Astrocyte (in vitro differentiated cells and primary cell): ENCODE measurements at regions not wholly inside any gene's neighbourhood (a gene's known extent, or its start where the extent isn't known, plus 50 kb on each side); places are given as distances from the start of the nearest gene placed in this dataset.

ENCODE experiments used
- DNase-seq: peaks from one replicate; pipeline ENCODE4 v3.0.0-alpha.2; 2010; ENCODE audit warnings: low read depth
- FAIRE-seq: peaks from 2 replicates; lab custom pipeline; 2011; peaks lifted over from hg19 to GRCh38; lab: Jason Lieb, UNC
- H2AFZ ChIP-seq: 2 replicates; pipeline ENCODE4 v1.6.0; 2012; ENCODE audit warnings: low read depth, low read length, inconsistent platforms
- H3K27ac ChIP-seq: 2 replicates; pipeline ENCODE4 v1.5.1; 2011; ENCODE audit warnings: low read depth, low read length, inconsistent platforms
- H3K27me3 ChIP-seq: 2 replicates; pipeline ENCODE4 v1.6.0; 2011; ENCODE audit warnings: low read length, inconsistent platforms; ENCODE audit not compliant: insufficient read depth
- H3K36me3 ChIP-seq: 2 replicates; pipeline ENCODE4 v1.5.1; 2011; ENCODE audit warnings: low read length, inconsistent platforms; ENCODE audit not compliant: insufficient read depth
- H3K4me1 ChIP-seq: 2 replicates; pipeline ENCODE4 v1.5.1; 2011; ENCODE audit warnings: low read length, inconsistent platforms; ENCODE audit not compliant: insufficient read depth
- H3K4me2 ChIP-seq: 2 replicates; pipeline ENCODE4 v1.6.0; 2012; ENCODE audit warnings: low read length, inconsistent platforms
- H3K4me3 ChIP-seq: 2 replicates; pipeline ENCODE4 v1.5.1; 2011; ENCODE audit warnings: low read depth, mild to moderate bottlenecking, low read length, inconsistent platforms; ENCODE audit not compliant: insufficient read depth
- H3K79me2 ChIP-seq: 2 replicates; pipeline ENCODE4 v1.6.0; 2012; ENCODE audit warnings: mild to moderate bottlenecking, low read length, inconsistent platforms; ENCODE audit not compliant: insufficient read depth
- H3K9ac ChIP-seq: 2 replicates; pipeline ENCODE4 v1.6.0; 2012; ENCODE audit warnings: mild to moderate bottlenecking, low read length, inconsistent platforms
- H3K9me3 ChIP-seq: 2 replicates; pipeline ENCODE4 v1.5.1; 2012; ENCODE audit warnings: low read depth, mild to moderate bottlenecking, low read length, inconsistent platforms; ENCODE audit not compliant: insufficient read depth
- H4K20me1 ChIP-seq: 2 replicates; pipeline ENCODE4 v1.6.0; 2012; ENCODE audit warnings: low read length, inconsistent platforms; ENCODE audit not compliant: insufficient read depth
- H3K27ac Mint-ChIP-seq: one replicate; pipeline ENCODE4 v1.8.0; 2021; ENCODE audit warnings: mild to moderate bottlenecking, mixed read lengths; ENCODE audit not compliant: unreplicated experiment
- H3K27me3 Mint-ChIP-seq: one replicate; pipeline ENCODE4 v1.8.0; 2021; ENCODE audit warnings: low read depth, mixed read lengths; ENCODE audit not compliant: unreplicated experiment
- H3K36me3 Mint-ChIP-seq: one replicate; pipeline ENCODE4 v1.8.0; 2021; ENCODE audit warnings: low read depth, mixed read lengths; ENCODE audit not compliant: unreplicated experiment
- H3K4me1 Mint-ChIP-seq: one replicate; pipeline ENCODE4 v1.8.0; 2021; ENCODE audit warnings: low read depth, mixed read lengths; ENCODE audit not compliant: unreplicated experiment
- H3K4me3 Mint-ChIP-seq: one replicate; pipeline ENCODE4 v1.8.0; 2021; ENCODE audit warnings: mild to moderate bottlenecking, moderate library complexity, mixed read lengths; ENCODE audit not compliant: unreplicated experiment
- H3K9me3 Mint-ChIP-seq: one replicate; pipeline ENCODE4 v1.8.0; 2021; ENCODE audit warnings: mild to moderate bottlenecking, mixed read lengths; ENCODE audit not compliant: unreplicated experiment
- EZH2 ChIP-seq: IDR thresholded peaks from 2 replicates; pipeline ENCODE4 v1.6.1; 2012; ENCODE audit warnings: mild to moderate bottlenecking, low read length, inconsistent platforms; ENCODE audit not compliant: insufficient read depth
- TF ChIP-seq, protein P1 (sequence below): IDR thresholded peaks from 2 replicates; pipeline ENCODE4 v1.5.1; 2011; ENCODE audit warnings: low read depth, mild to moderate bottlenecking, inconsistent platforms, low read length, moderate library complexity; ENCODE audit not compliant: insufficient read depth

DNA sequence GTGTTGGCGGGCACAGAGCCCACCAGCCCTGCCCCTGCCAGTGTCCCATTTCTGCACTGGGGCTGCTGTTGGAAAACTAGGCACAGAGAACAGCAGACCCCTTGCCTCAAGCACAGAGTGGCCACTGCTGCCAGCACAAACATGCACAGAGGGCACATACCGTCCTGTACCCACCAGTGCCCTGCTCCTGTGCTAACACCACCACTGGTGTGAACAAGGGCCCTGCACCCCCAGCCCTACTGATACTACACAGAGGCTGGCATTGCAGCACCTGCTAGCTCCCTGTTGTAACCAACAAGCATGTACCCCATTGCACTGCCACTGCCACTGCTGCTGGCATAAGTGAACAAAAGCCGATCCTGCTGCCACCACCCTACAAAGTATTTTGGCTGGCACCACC lies 348.0 kb upstream of the MPDZ start:
- no peak for FAIRE-seq
- peaks cover 7% of the 10 kb centered on the region for H3K9me3 Mint-ChIP-seq
- no peaks in the 10 kb centered on the region for H4K20me1 ChIP-seq
- H2AFZ ChIP-seq, result no peak overlapping the region
- H3K4me3 ChIP-seq, result no peak overlapping the region
- no peak overlapping the region for H3K9ac ChIP-seq
- H3K27me3 Mint-ChIP-seq, result no peaks in the 10 kb centered on the region
- TF ChIP-seq EZH2, result no peak
- TF ChIP-seq, protein P1, sequence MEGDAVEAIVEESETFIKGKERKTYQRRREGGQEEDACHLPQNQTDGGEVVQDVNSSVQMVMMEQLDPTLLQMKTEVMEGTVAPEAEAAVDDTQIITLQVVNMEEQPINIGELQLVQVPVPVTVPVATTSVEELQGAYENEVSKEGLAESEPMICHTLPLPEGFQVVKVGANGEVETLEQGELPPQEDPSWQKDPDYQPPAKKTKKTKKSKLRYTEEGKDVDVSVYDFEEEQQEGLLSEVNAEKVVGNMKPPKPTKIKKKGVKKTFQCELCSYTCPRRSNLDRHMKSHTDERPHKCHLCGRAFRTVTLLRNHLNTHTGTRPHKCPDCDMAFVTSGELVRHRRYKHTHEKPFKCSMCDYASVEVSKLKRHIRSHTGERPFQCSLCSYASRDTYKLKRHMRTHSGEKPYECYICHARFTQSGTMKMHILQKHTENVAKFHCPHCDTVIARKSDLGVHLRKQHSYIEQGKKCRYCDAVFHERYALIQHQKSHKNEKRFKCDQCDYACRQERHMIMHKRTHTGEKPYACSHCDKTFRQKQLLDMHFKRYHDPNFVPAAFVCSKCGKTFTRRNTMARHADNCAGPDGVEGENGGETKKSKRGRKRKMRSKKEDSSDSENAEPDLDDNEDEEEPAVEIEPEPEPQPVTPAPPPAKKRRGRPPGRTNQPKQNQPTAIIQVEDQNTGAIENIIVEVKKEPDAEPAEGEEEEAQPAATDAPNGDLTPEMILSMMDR, result no peak
- no peaks in the 10 kb centered on the region for H3K27me3 ChIP-seq
- no peak overlapping the region for H3K4me3 Mint-ChIP-seq
- H3K36me3 Mint-ChIP-seq, result no peaks in the 10 kb centered on the region
- H3K79me2 ChIP-seq, result no peaks in the 10 kb centered on the region
- no peak overlapping the region for H3K27ac ChIP-seq
- H3K4me1 Mint-ChIP-seq, result no peaks in the 10 kb centered on the region
- H3K4me1 ChIP-seq, result no peaks in the 10 kb centered on the region
- DNase-seq, result no peak
- H3K4me2 ChIP-seq, result no peak overlapping the region
- no peaks in the 10 kb centered on the region for H3K36me3 ChIP-seq
- no peaks in the 10 kb centered on the region for H3K9me3 ChIP-seq
- no peak overlapping the region for H3K27ac Mint-ChIP-seq

DNA sequence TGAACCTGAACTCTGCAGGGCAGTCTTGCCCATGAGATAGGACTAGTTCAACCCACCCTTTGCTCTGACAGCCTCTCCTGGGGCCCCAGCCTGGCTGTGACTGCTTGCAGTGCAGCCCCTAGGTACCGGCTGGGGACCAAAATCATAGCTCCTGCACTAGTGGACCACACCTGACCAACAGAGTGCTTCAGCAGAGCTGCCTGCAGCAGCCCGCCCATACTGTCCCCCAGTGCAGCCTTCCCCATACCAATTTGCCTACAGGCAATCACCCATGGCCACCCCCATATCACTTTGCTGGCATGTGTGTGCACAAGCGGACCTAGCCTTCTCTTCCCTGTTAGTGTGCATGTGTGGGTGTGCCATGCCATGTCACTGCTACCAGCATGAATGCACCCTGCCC lies 347.6 kb upstream of the MPDZ start:
- H3K27ac ChIP-seq, result no peak overlapping the region
- H4K20me1 ChIP-seq, result no peaks in the 10 kb centered on the region
- Mint-ChIP-seq H3K27ac (no peak overlapping the region), H3K9me3 (peaks cover 7% of the 10 kb centered on the region), H3K4me1 (no peaks in the 10 kb centered on the region), H3K36me3 (no peaks in the 10 kb centered on the region), H3K4me3 (no peak overlapping the region), H3K27me3 (no peaks in the 10 kb centered on the region)
- H3K4me3 ChIP-seq, result no peak overlapping the region
- TF ChIP-seq EZH2, result no peak
- TF ChIP-seq, protein P1, result no peak
- H3K4me2 ChIP-seq, result no peak overlapping the region
- H2AFZ ChIP-seq, result no peak overlapping the region
- no peak overlapping the region for H3K9ac ChIP-seq
- H3K4me1 ChIP-seq, result no peaks in the 10 kb centered on the region
- no peaks in the 10 kb centered on the region for H3K79me2 ChIP-seq
- no peaks in the 10 kb centered on the region for H3K36me3 ChIP-seq
- H3K27me3 ChIP-seq, result no peaks in the 10 kb centered on the region
- FAIRE-seq (no peak), DNase-seq (no peak)
- no peaks in the 10 kb centered on the region for H3K9me3 ChIP-seq

DNA sequence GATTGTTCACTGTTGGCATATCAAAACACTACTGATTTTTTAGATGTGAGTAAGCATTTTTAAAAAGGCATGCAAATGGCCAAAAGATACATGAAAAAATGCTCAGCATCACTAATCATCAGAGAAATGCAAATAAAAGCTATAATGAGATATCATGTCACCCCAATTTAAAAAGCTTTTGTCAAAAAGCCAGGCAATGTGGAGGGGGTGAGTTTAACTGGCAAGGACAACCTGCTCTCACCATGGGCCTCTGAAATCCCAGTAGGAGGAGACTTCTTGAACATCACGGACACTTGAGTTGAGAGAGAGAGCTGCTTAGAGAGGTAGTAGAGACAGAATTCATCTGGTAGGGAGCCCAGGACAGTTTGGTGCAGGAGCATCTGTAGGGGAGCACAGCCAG lies 347.1 kb upstream of the MPDZ start:
- Histone ChIP-seq H3K9me3 (no peaks in the 10 kb centered on the region), H3K79me2 (no peaks in the 10 kb centered on the region), H2AFZ (no peak overlapping the region), H3K4me2 (no peak overlapping the region), H4K20me1 (no peaks in the 10 kb centered on the region), H3K27me3 (no peaks in the 10 kb centered on the region), H3K36me3 (no peaks in the 10 kb centered on the region), H3K4me3 (no peak overlapping the region), H3K9ac (no peak overlapping the region), H3K27ac (no peak overlapping the region), H3K4me1 (no peaks in the 10 kb centered on the region)
- H3K9me3 Mint-ChIP-seq, result peaks cover 7% of the 10 kb centered on the region
- no peaks in the 10 kb centered on the region for H3K27me3 Mint-ChIP-seq
- no peak for FAIRE-seq
- DNase-seq, result no peak
- no peak overlapping the region for H3K27ac Mint-ChIP-seq
- H3K4me1 Mint-ChIP-seq, result no peaks in the 10 kb centered on the region
- no peaks in the 10 kb centered on the region for H3K36me3 Mint-ChIP-seq
- TF ChIP-seq, protein P1, result no peak
- no peak for TF ChIP-seq EZH2
- H3K4me3 Mint-ChIP-seq, result no peak overlapping the region
